Adrenal gland (tissue), 9 donors: ENCODE measurements at regions not wholly inside any gene's neighbourhood (a gene's known extent, or its start where the extent isn't known, plus 50 kb on each side); places are given as distances from the start of the nearest gene placed in this dataset.

Source experiments
- DNase-seq, 7 donors: peaks; one replicate each; pipeline ENCODE4 v3.0.0-alpha.2; 2019 to 2020
- H3K27ac ChIP-seq, 5 donors: fragments of 200-600 bp; sonication (generic) in 4 of 5; 1 replicate in 3 of 5; 2 replicates in 2 of 5; pipeline versions ENCODE4 v1.5.1 to v1.8.0; 2016 to 2020; ENCODE audit warnings: mild to moderate bottlenecking in 1 of 5
- H3K27me3 ChIP-seq: fragments of 200-600 bp; 2 replicates; pipeline ENCODE4 v1.8.0; 2021
- H3K36me3 ChIP-seq, 2 donors: fragments of 200-600 bp; replicated peaks in 1 of 2; 1 replicate in 1 of 2; 2 replicates in 1 of 2; pipeline versions ENCODE4 v1.5.1 to v1.8.0; 2018 to 2022
- H3K4me1 ChIP-seq, 2 donors: fragments of 200-600 bp; replicated peaks in 1 of 2; 1 replicate in 1 of 2; 2 replicates in 1 of 2; pipeline versions ENCODE4 v1.5.1 to v1.8.0; 2018 to 2021
- H3K4me3 ChIP-seq, 4 donors: fragments of 200-600 bp; sonication (generic) in 3 of 4; one replicate each; pipeline ENCODE4 v1.5.1; 2016 to 2018
- H3K9me3 ChIP-seq, 3 donors: fragments of 200-600 bp; sonication (generic) in 1 of 3; replicated peaks in 1 of 3; 1 replicate in 2 of 3; 2 replicates in 1 of 3; pipeline versions ENCODE4 v1.5.1 to v1.8.0; 2016 to 2021
- CTCF ChIP-seq, 6 experiments: fragments of 450-650 bp in 4 of 6; fragments of 200-600 bp in 2 of 6; sonication (generic) in 1 of 6; IDR thresholded peaks; 1 replicate in 5 of 6; 2 replicates in 1 of 6; pipeline versions ENCODE4 v1.5.1 to v1.8.0; 2016 to 2021; ENCODE audit warnings: antibody characterized with exemption in 6 of 6, mild to moderate bottlenecking in 2 of 6, moderate library complexity in 1 of 6
- POLR2A ChIP-seq, 2 donors: fragments of 450-650 bp; IDR thresholded peaks; one replicate each; pipeline ENCODE4 v1.6.1; 2017; ENCODE audit warnings: antibody characterized with exemption in 2 of 2, mild to moderate bottlenecking in 2 of 2, moderate library complexity in 1 of 2
- WGBS, 4 donors: extraction: QIAGEN DNeasy Blood & Tissue Kit in 2 of 4; methylation state at CpG; one replicate each; pipeline versions ENCODE4 v1.1.5 to v1.1.7; 2013 to 2017; 5-methylcytosine and 5-hydroxymethylcytosine counted together
- intact Hi-C, 2 donors: fragments of 100-400 bp; cut with DNase I; formaldehyde crosslinking; loops; one replicate each; pipeline versions ENCODE4 v1.14.1 to v1.15.0; 2022 to 2023
- donor health status: healthy with polysubstance abuse.
- donor health status: Bipolar disorder and iron deficiency.
- donor health status: DM: yes; HTN: yes; CAD: no.
- donor health status: DM: no; HTN: no; CAD: no.
- donor health status: DM: no; HTN: no; CAD: no.

DNA sequence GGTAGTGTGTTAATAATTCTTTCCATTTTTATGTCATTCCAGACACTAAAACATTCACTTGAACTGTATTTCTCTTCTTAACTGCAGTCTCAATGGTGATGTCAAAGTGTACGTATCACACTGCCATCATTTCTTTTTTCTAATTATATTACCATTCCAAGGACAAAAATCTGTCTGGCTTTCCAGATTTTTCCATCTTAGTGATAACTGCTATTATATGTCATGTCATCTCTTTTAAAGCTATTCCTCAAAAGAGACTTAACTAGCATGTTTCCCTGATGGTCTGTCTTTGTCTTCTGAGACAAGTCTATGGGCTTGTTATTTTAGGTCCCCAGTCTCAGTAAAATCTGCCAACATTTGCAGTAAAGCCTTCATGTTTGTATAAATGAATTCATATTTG is 1207.1 kb downstream of the PCDH17 start:
- WGBS, 4 donors, result 45 to 67% (median 51%) methylated on average over 1 of the region's 1 CpG
- TF ChIP-seq CTCF (IDR thresholded peaks at IDR 0.05), result no peak
- no peak for TF ChIP-seq POLR2A (IDR thresholded peaks at IDR 0.05)
- Histone ChIP-seq H3K27ac (no peak overlapping the region), H3K9me3 (no peaks in the 10 kb centered on the region), H3K4me1 (no peaks in the 10 kb centered on the region), H3K27me3 (no peaks in the 10 kb centered on the region), H3K36me3 (no peaks in the 10 kb centered on the region), H3K4me3 (no peak overlapping the region)
- DNase-seq, result no peak
- intact Hi-C loops, result no loop called here

DNA sequence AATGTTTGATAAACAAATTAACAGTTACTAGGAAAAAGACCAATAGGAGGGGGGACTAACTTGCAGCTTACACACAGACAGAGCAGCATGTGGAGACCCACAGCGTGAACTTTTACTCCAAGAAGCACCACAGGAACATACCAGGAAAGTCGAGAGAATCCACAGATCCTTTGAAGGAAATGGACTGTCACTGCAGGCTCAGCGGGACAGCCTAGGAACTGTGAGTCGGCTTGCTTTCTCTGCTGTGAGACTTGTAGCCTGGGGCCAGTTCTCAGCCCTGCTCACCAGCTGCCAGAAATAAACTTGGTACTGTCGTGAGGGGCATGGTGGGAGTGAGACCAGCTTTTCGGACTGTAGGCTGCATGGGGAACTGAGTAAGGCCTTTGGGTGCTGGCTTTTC is 1211.5 kb downstream of the PCDH17 start:
- 75 to 84% (median 80%) methylated on average over 4 to 6 of the region's 6 CpGs for WGBS, 4 donors
- H3K27ac ChIP-seq, result no peak overlapping the region
- no peaks in the 10 kb centered on the region for H3K9me3 ChIP-seq
- no peaks in the 10 kb centered on the region for H3K36me3 ChIP-seq
- intact Hi-C loops, result no loop called here
- no peak for DNase-seq
- H3K4me3 ChIP-seq, result no peak overlapping the region
- H3K27me3 ChIP-seq, result no peaks in the 10 kb centered on the region
- TF ChIP-seq POLR2A (IDR thresholded peaks at IDR 0.05) (no peak), CTCF (IDR thresholded peaks at IDR 0.05) (no peak)
- no peaks in the 10 kb centered on the region for H3K4me1 ChIP-seq

DNA sequence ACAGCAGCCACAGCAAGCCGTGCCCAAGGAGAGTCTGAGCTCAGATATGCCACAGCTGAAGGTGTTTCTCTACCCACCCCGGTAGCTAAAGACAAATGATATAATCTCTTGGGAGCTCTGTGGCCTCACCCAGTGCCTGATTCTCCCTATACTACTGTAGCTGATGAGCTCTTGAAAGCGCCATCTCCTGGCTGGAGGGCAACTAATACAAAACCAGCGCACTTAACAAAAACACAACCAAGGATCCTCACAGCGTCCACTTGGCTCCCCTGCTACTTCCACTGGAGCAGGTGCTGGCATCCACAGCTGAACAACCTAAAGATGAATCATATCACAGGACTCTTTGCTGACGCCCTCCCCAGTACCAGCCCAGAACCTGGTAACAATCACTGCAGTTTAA is 1212.0 kb downstream of the PCDH17 start:
- intact Hi-C loops, result no loop called here
- TF ChIP-seq CTCF (IDR thresholded peaks at IDR 0.05), result no peak
- TF ChIP-seq POLR2A (IDR thresholded peaks at IDR 0.05), result no peak
- no peaks in the 10 kb centered on the region for H3K9me3 ChIP-seq
- H3K4me1 ChIP-seq, result no peaks in the 10 kb centered on the region
- no peak overlapping the region for H3K4me3 ChIP-seq
- no peak for DNase-seq
- no peaks in the 10 kb centered on the region for H3K27me3 ChIP-seq
- H3K27ac ChIP-seq, result no peak overlapping the region
- no peaks in the 10 kb centered on the region for H3K36me3 ChIP-seq
- WGBS, 4 donors, result 84 to 91% (median 85%) methylated on average over 6 of the region's 6 CpGs

DNA sequence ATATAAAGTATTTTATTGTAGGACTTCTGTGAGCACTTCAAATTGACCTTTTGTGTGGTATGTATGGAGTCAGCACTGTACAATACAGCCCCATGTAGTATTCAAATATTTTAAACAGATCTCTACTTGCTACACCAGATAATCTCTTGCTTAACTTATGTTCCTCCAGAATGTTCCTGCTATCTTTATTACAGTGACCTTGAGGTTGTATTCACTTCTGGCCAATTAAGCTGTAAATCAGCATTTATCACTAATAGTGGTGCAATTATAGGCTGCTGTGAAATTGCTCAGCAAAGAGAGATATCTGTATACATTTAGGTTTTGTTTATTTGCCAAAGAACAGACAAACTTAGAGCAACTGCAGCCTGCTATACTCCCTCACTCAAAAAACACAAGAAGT is 1218.6 kb downstream of the PCDH17 start:
- Histone ChIP-seq H3K9me3 (no peaks in the 10 kb centered on the region), H3K36me3 (no peaks in the 10 kb centered on the region), H3K27ac (no peak overlapping the region), H3K27me3 (no peaks in the 10 kb centered on the region), H3K4me3 (no peak overlapping the region), H3K4me1 (no peaks in the 10 kb centered on the region)
- DNase-seq, result no peak
- intact Hi-C loops, result no loop called here
- TF ChIP-seq POLR2A (IDR thresholded peaks at IDR 0.05) (no peak), CTCF (IDR thresholded peaks at IDR 0.05) (no peak)
